Caki2 (cell line): ENCODE measurements at regions not wholly inside any gene's neighbourhood (a gene's known extent, or its start where the extent isn't known, plus 50 kb on each side); places are given as distances from the start of the nearest gene placed in this dataset.
A peak's percentile ranks its signal among the peaks of the same experiment; 100 is the strongest.

Experiments
- DNase-seq: peaks from one replicate; pipeline ENCODE4 v3.0.0-alpha.2; 2015; ENCODE audit warnings: low read depth
- in situ Hi-C: cut with HindIII; loops from 2 replicates; pipeline ENCODE4 v1.10.0; 2016; ENCODE audit warnings: low sequenced_read_pairs, low pct_unique_long_range_greater_than_20kb, mixed read lengths

GRCh38 chr2:180327185-180327584 lies 320.1 kb upstream of the CWC22 start:
- in situ Hi-C loops: no loop called here

GRCh38 chr2:180325416-180326120 lies 318.5 kb upstream of the CWC22 start:
- in situ Hi-C loops: no loop called here

More at GRCh38 chr2:180327185-180327584, 320.1 kb upstream of the CWC22 start:
- no peak for DNase-seq

GRCh38 chr2:180324182-180324581 lies 317.1 kb upstream of the CWC22 start:
- in situ Hi-C loops: no loop called here
- DNase-seq: no peak

More at GRCh38 chr2:180325416-180326120, 318.5 kb upstream of the CWC22 start:
- no peak for DNase-seq

GRCh38 chr2:180322781-180323180 lies 315.7 kb upstream of the CWC22 start:
- in situ Hi-C loops: no loop called here
- no peak for DNase-seq

- in situ Hi-C loops: no loop called here
- no peak for DNase-seq
Measured at GRCh38 chr2:180319586-180320405, 312.7 kb upstream of the CWC22 start.

GRCh38 chr2:180314086-180314485 lies 307.0 kb upstream of the CWC22 start:
- no peak for DNase-seq
- in situ Hi-C loops: no loop called here

- DNase-seq: no peak
- in situ Hi-C loops: no loop called here
Measured at GRCh38 chr2:180312542-180312941, 305.4 kb upstream of the CWC22 start.

GRCh38 chr2:180307096-180307495 lies 300.0 kb upstream of the CWC22 start:
- DNase-seq: no peak
- in situ Hi-C loops: no loop called here

GRCh38 chr2:180306346-180306745 lies 299.2 kb upstream of the CWC22 start:
- DNase-seq: no peak
- in situ Hi-C loops: no loop called here

GRCh38 chr2:180291552-180292421 lies 284.7 kb upstream of the CWC22 start:
- in situ Hi-C loops: no loop called here
- DNase-seq: peak; percentile 44

- in situ Hi-C loops: no loop called here
- no peak for DNase-seq
Measured at GRCh38 chr2:180291060-180291459, 284.0 kb upstream of the CWC22 start.

GRCh38 chr2:180289627-180290026 lies 282.5 kb upstream of the CWC22 start:
- in situ Hi-C loops: no loop called here
- DNase-seq: no peak

- DNase-seq: no peak
- in situ Hi-C loops: no loop called here
Measured at GRCh38 chr2:180279581-180279980, 272.5 kb upstream of the CWC22 start.

GRCh38 chr2:180276733-180277132 lies 269.6 kb upstream of the CWC22 start:
- no peak for DNase-seq
- in situ Hi-C loops: no loop called here

- no peak for DNase-seq
- in situ Hi-C loops: no loop called here
Measured at GRCh38 chr2:180268006-180268405, 260.9 kb upstream of the CWC22 start.

- DNase-seq: no peak
- in situ Hi-C loops: no loop called here
Measured at GRCh38 chr2:180261976-180262375, 254.9 kb upstream of the CWC22 start.

GRCh38 chr2:180258579-180258978 lies 251.5 kb upstream of the CWC22 start:
- no peak for DNase-seq
- in situ Hi-C loops: no loop called here

- in situ Hi-C loops: no loop called here
- no peak for DNase-seq
Measured at GRCh38 chr2:180258041-180258537, 251.0 kb upstream of the CWC22 start.

GRCh38 chr2:180257247-180257646 lies 250.2 kb upstream of the CWC22 start:
- in situ Hi-C loops: no loop called here
- no peak for DNase-seq
